ENCODE measurements at regions not wholly inside any gene's neighbourhood (a gene's known extent, or its start where the extent isn't known, plus 50 kb on each side); places are given as distances from the start of the nearest gene placed in this dataset.
"Not testable (repeated sequence)": the region's sequence is repeated elsewhere in the genome, so short reads cannot be mapped to it uniquely, and the experiment has no call there.

- H3K9me3 ChIP-seq (replicated peaks in 1 of 2; ENCODE audit: control insufficient read depth in 2 of 2, insufficient read depth in 1 of 2, low read depth in 1 of 2, low read length in 2 of 2): peaks cover 0 to 11% of the 10 kb centered on the region in 2 donors
- H3K9ac ChIP-seq (ENCODE audit: low read depth, low read length, poor library complexity); H4K8ac ChIP-seq (ENCODE audit: low read depth, low read length); H2AFZ ChIP-seq (ENCODE audit: low read length); H2BK12ac ChIP-seq (ENCODE audit: low read length); H3K36me3 ChIP-seq (replicated peaks in 1 of 2; ENCODE audit: control insufficient read depth in 2 of 2, insufficient read depth in 2 of 2, low read length in 2 of 2); H3K23ac ChIP-seq (ENCODE audit: low read depth, low read length, poor library complexity); H2BK5ac ChIP-seq (ENCODE audit: low read length); H3K4me2 ChIP-seq (ENCODE audit: insufficient read depth, low read length, poor library complexity, severe bottlenecking); H4K91ac ChIP-seq (ENCODE audit: low read depth, low read length, poor library complexity); H3K79me1 ChIP-seq (ENCODE audit: low read depth, low read length); H3K4me3 ChIP-seq (ENCODE audit: low read length in 2 of 2); H3K27ac ChIP-seq (replicated peaks; ENCODE audit: low read length); H3K14ac ChIP-seq (ENCODE audit: low read length); H3K27me3 ChIP-seq (ENCODE audit: control insufficient read depth in 3 of 3, insufficient read depth in 3 of 3, low read depth in 1 of 3, low read length in 3 of 3); DNase-seq (ENCODE audit: low spot score); H3K4me1 ChIP-seq (ENCODE audit: control insufficient read depth in 2 of 2, insufficient read depth in 1 of 2, low read depth in 1 of 2, low read length in 2 of 2): not testable (repeated sequence)
- H3K4ac ChIP-seq (ENCODE audit: low read length): peak overlapping the region; percentile 28
- peak overlapping the region; percentile 18 for H2BK120ac ChIP-seq (ENCODE audit: low read depth, low read length)
- H2AK5ac ChIP-seq (ENCODE audit: low read depth, low read length): peak overlapping the region; percentile 37
- peak overlapping the region; percentile 77 for H3K18ac ChIP-seq (ENCODE audit: low read length)
- H2BK15ac ChIP-seq (ENCODE audit: low read length): peak overlapping the region; percentile 31
- WGBS, 2 donors (ENCODE audit: extremely low coverage in 2 of 2, insufficient read length in 2 of 2, insufficient replicate concordance in 1 of 2): no CpG with 5 or more reads among the region's 1 CpG
Measured at GRCh38 chr14:94820932-94821331, 51.0 kb upstream of the GSC start.

Data from neuronal stem cell (in vitro differentiated cells).